Nucleus accumbens (tissue), 56 donors: ENCODE measurements at regions not wholly inside any gene's neighbourhood (a gene's known extent, or its start where the extent isn't known, plus 50 kb on each side); places are given as distances from the start of the nearest gene placed in this dataset.

Experiments used
- DNase-seq, 56 donors: peaks; one replicate each; lab custom pipeline; 2025; lab: John Stamatoyannopoulos, UW

- DNase-seq, result no peak
Observed at GRCh38 chr2:222146488-222146887, 152.3 kb downstream of the PAX3 start.

- DNase-seq, result no peak
Observed at GRCh38 chr2:222142027-222142426, 156.8 kb downstream of the PAX3 start.

GRCh38 chr2:222136106-222136630 is 162.6 kb downstream of the PAX3 start:
- DNase-seq, result no peak

GRCh38 chr2:222134654-222135053 is 164.1 kb downstream of the PAX3 start:
- DNase-seq, result no peak

GRCh38 chr2:222133897-222134296 is 164.9 kb downstream of the PAX3 start:
- no peak for DNase-seq

- no peak for DNase-seq
Observed at GRCh38 chr2:222130855-222131254, 167.9 kb downstream of the PAX3 start.

- DNase-seq, result no peak
Observed at GRCh38 chr2:222127660-222128059, 171.1 kb downstream of the PAX3 start.

GRCh38 chr2:222120933-222121332 is 177.9 kb downstream of the PAX3 start:
- DNase-seq, result no peak

GRCh38 chr2:222115296-222115695 is 183.5 kb downstream of the PAX3 start:
- DNase-seq, result no peak

GRCh38 chr2:222108957-222109585 is 189.7 kb downstream of the PAX3 start:
- no peak for DNase-seq

GRCh38 chr2:222108497-222108896 is 190.3 kb downstream of the PAX3 start:
- DNase-seq, result no peak

GRCh38 chr2:222105046-222105445 is 193.8 kb downstream of the PAX3 start:
- DNase-seq, result no peak

GRCh38 chr2:222102575-222103349 is 196.0 kb downstream of the PAX3 start:
- no peak for DNase-seq

- DNase-seq, result no peak
Observed at GRCh38 chr2:222100704-222101699, 197.8 kb downstream of the PAX3 start.

- DNase-seq, result no peak
Observed at GRCh38 chr2:222088561-222088960, 210.2 kb downstream of the PAX3 start.

GRCh38 chr2:222087998-222088397 is 210.8 kb downstream of the PAX3 start:
- no peak for DNase-seq

- DNase-seq, result no peak
Observed at GRCh38 chr2:222082201-222082600, 216.6 kb downstream of the PAX3 start.

- DNase-seq, result no peak
Observed at GRCh38 chr2:222080141-222080540, 218.7 kb downstream of the PAX3 start.

- DNase-seq, result no peak
Observed at GRCh38 chr2:222076973-222077690, 221.7 kb downstream of the PAX3 start.

GRCh38 chr2:222074674-222075073 is 224.1 kb downstream of the PAX3 start:
- no peak for DNase-seq
